BLaER1 (cell line): ENCODE measurements at regions not wholly inside any gene's neighbourhood (a gene's known extent, or its start where the extent isn't known, plus 50 kb on each side); places are given as distances from the start of the nearest gene placed in this dataset.
"Not testable (repeated sequence)": the region's sequence is repeated elsewhere in the genome, so short reads cannot be mapped to it uniquely, and the experiment has no call there.

Source experiments
- H3K27ac ChIP-seq: shearing (Covaris generic); formaldehyde crosslinking; 2 replicates; pipeline ENCODE4 v1.8.1; 2022
- H3K27me3 ChIP-seq: shearing (Covaris generic); formaldehyde crosslinking; 2 replicates; pipeline ENCODE4 v1.8.1; 2022
- H3K36me3 ChIP-seq: shearing (Covaris generic); formaldehyde crosslinking; 2 replicates; pipeline ENCODE4 v1.8.1; 2022
- H3K4me1 ChIP-seq: shearing (Covaris generic); formaldehyde crosslinking; 2 replicates; pipeline ENCODE4 v1.8.1; 2022
- H3K4me2 ChIP-seq: shearing (Covaris generic); formaldehyde crosslinking; 2 replicates; pipeline ENCODE4 v1.8.1; 2022
- H3K4me3 ChIP-seq: shearing (Covaris generic); formaldehyde crosslinking; 2 replicates; pipeline ENCODE4 v1.8.1; 2022
- H3K9ac ChIP-seq: shearing (Covaris generic); formaldehyde crosslinking; 2 replicates; pipeline ENCODE4 v1.8.1; 2022
- H3K9me3 ChIP-seq: shearing (Covaris generic); formaldehyde crosslinking; 2 replicates; pipeline ENCODE4 v1.8.1; 2022
- H4K20me1 ChIP-seq: shearing (Covaris generic); formaldehyde crosslinking; 2 replicates; pipeline ENCODE4 v1.8.1; 2022
- Cebpa-rat ChIP-seq: shearing (Covaris generic); IDR thresholded peaks from 2 replicates; pipeline ENCODE4 v1.8.1; 2022

- H4K20me1 ChIP-seq: no peaks in the 10 kb centered on the region
- no peak overlapping the region for H3K4me2 ChIP-seq
- H3K4me3 ChIP-seq: no peak overlapping the region
- H3K27me3 ChIP-seq: no peaks in the 10 kb centered on the region
- no peak overlapping the region for H3K27ac ChIP-seq
- H3K9me3 ChIP-seq: no peaks in the 10 kb centered on the region
- no peaks in the 10 kb centered on the region for H3K36me3 ChIP-seq
- no peak for TF ChIP-seq Cebpa-rat
- no peak overlapping the region for H3K9ac ChIP-seq
- no peaks in the 10 kb centered on the region for H3K4me1 ChIP-seq
Observed at GRCh38 chr9:22815246-22815645, 368.6 kb downstream of the DMRTA1 start.

GRCh38 chr9:22817181-22817580 lies 370.6 kb downstream of the DMRTA1 start:
- TF ChIP-seq Cebpa-rat: no peak
- H3K4me3 ChIP-seq: no peak overlapping the region
- no peak overlapping the region for H3K4me2 ChIP-seq
- no peaks in the 10 kb centered on the region for H3K27me3 ChIP-seq
- no peaks in the 10 kb centered on the region for H4K20me1 ChIP-seq
- H3K9me3 ChIP-seq: no peaks in the 10 kb centered on the region
- no peaks in the 10 kb centered on the region for H3K4me1 ChIP-seq
- no peak overlapping the region for H3K27ac ChIP-seq
- no peaks in the 10 kb centered on the region for H3K36me3 ChIP-seq
- H3K9ac ChIP-seq: no peak overlapping the region

- Histone ChIP-seq H3K4me1 (no peaks in the 10 kb centered on the region), H4K20me1 (no peaks in the 10 kb centered on the region), H3K4me3 (no peak overlapping the region), H3K27ac (no peak overlapping the region), H3K9me3 (no peaks in the 10 kb centered on the region), H3K36me3 (no peaks in the 10 kb centered on the region), H3K9ac (no peak overlapping the region), H3K4me2 (no peak overlapping the region), H3K27me3 (no peaks in the 10 kb centered on the region)
- TF ChIP-seq Cebpa-rat: no peak
Observed at GRCh38 chr9:22829236-22829635, 382.6 kb downstream of the DMRTA1 start.

GRCh38 chr9:22838266-22838665 lies 391.6 kb downstream of the DMRTA1 start:
- H3K36me3 ChIP-seq: no peaks in the 10 kb centered on the region
- H3K27ac ChIP-seq: no peak overlapping the region
- no peak overlapping the region for H3K4me2 ChIP-seq
- H4K20me1 ChIP-seq: no peaks in the 10 kb centered on the region
- no peak for TF ChIP-seq Cebpa-rat
- no peak overlapping the region for H3K9ac ChIP-seq
- H3K4me3 ChIP-seq: no peak overlapping the region
- H3K9me3 ChIP-seq: no peaks in the 10 kb centered on the region
- H3K4me1 ChIP-seq: no peaks in the 10 kb centered on the region
- H3K27me3 ChIP-seq: no peaks in the 10 kb centered on the region

GRCh38 chr9:22840641-22841040 lies 394.0 kb downstream of the DMRTA1 start:
- Histone ChIP-seq H3K27me3 (no peaks in the 10 kb centered on the region), H3K4me1 (no peaks in the 10 kb centered on the region), H3K9me3 (peaks cover 15% of the 10 kb centered on the region), H3K4me3 (no peak overlapping the region), H4K20me1 (no peaks in the 10 kb centered on the region), H3K36me3 (no peaks in the 10 kb centered on the region), H3K9ac (no peak overlapping the region), H3K27ac (no peak overlapping the region), H3K4me2 (no peak overlapping the region)
- no peak for TF ChIP-seq Cebpa-rat

GRCh38 chr9:22845243-22845642 lies 398.6 kb downstream of the DMRTA1 start:
- not testable (repeated sequence) for H3K9ac ChIP-seq, H3K36me3 ChIP-seq, H3K4me3 ChIP-seq, H3K4me2 ChIP-seq, H3K4me1 ChIP-seq, H3K27me3 ChIP-seq, H3K27ac ChIP-seq, H4K20me1 ChIP-seq
- H3K9me3 ChIP-seq: peaks cover 26% of the 10 kb centered on the region

- Histone ChIP-seq H3K4me2 (no peak overlapping the region), H3K4me1 (no peaks in the 10 kb centered on the region), H3K9ac (no peak overlapping the region), H3K36me3 (no peaks in the 10 kb centered on the region), H3K4me3 (no peak overlapping the region), H3K27ac (no peak overlapping the region), H4K20me1 (no peaks in the 10 kb centered on the region), H3K9me3 (no peaks in the 10 kb centered on the region), H3K27me3 (no peaks in the 10 kb centered on the region)
- no peak for TF ChIP-seq Cebpa-rat
Observed at GRCh38 chr9:22855980-22856379, 409.4 kb downstream of the DMRTA1 start.

GRCh38 chr9:22857316-22857715 lies 410.7 kb downstream of the DMRTA1 start:
- H3K4me1 ChIP-seq: no peaks in the 10 kb centered on the region
- H3K36me3 ChIP-seq: no peaks in the 10 kb centered on the region
- H3K27me3 ChIP-seq: no peaks in the 10 kb centered on the region
- H3K9ac ChIP-seq: no peak overlapping the region
- H3K4me3 ChIP-seq: no peak overlapping the region
- H3K4me2 ChIP-seq: no peak overlapping the region
- no peaks in the 10 kb centered on the region for H4K20me1 ChIP-seq
- H3K9me3 ChIP-seq: no peaks in the 10 kb centered on the region
- H3K27ac ChIP-seq: no peak overlapping the region
- no peak for TF ChIP-seq Cebpa-rat

GRCh38 chr9:22863106-22863505 lies 416.5 kb downstream of the DMRTA1 start:
- no peaks in the 10 kb centered on the region for H3K36me3 ChIP-seq
- no peak overlapping the region for H3K4me3 ChIP-seq
- H3K9ac ChIP-seq: no peak overlapping the region
- H3K9me3 ChIP-seq: peaks cover 9% of the 10 kb centered on the region; the same call in 1 of the 2 replicates
- H3K4me2 ChIP-seq: no peak overlapping the region
- H3K27me3 ChIP-seq: no peaks in the 10 kb centered on the region
- TF ChIP-seq Cebpa-rat: no peak
- no peak overlapping the region for H3K27ac ChIP-seq
- no peaks in the 10 kb centered on the region for H4K20me1 ChIP-seq
- H3K4me1 ChIP-seq: no peaks in the 10 kb centered on the region

GRCh38 chr9:22863736-22864135 lies 417.1 kb downstream of the DMRTA1 start:
- Histone ChIP-seq H3K4me1 (no peaks in the 10 kb centered on the region), H3K4me2 (no peak overlapping the region), H3K27me3 (no peaks in the 10 kb centered on the region), H3K9ac (no peak overlapping the region), H4K20me1 (no peaks in the 10 kb centered on the region), H3K27ac (no peak overlapping the region), H3K36me3 (no peaks in the 10 kb centered on the region), H3K9me3 (peaks cover 9% of the 10 kb centered on the region; the same call in 1 of the 2 replicates), H3K4me3 (no peak overlapping the region)
- TF ChIP-seq Cebpa-rat: no peak

GRCh38 chr9:22893196-22893843 lies 446.7 kb downstream of the DMRTA1 start:
- TF ChIP-seq Cebpa-rat: no peak
- no peaks in the 10 kb centered on the region for H3K27me3 ChIP-seq
- no peak overlapping the region for H3K4me3 ChIP-seq
- no peak overlapping the region for H3K27ac ChIP-seq
- no peaks in the 10 kb centered on the region for H3K9me3 ChIP-seq
- no peaks in the 10 kb centered on the region for H3K36me3 ChIP-seq
- H4K20me1 ChIP-seq: no peaks in the 10 kb centered on the region
- no peak overlapping the region for H3K9ac ChIP-seq
- H3K4me2 ChIP-seq: no peak overlapping the region
- H3K4me1 ChIP-seq: no peaks in the 10 kb centered on the region
